Left ventricle myocardium inferior (tissue), 1 donor: ENCODE measurements at regions not wholly inside any gene's neighbourhood (a gene's known extent, or its start where the extent isn't known, plus 50 kb on each side); places are given as distances from the start of the nearest gene placed in this dataset.
"Not testable (repeated sequence)": the region's sequence is repeated elsewhere in the genome, so short reads cannot be mapped to it uniquely, and the experiment has no call there.

Experiments used
- DNase-seq: peaks from one replicate; pipeline ENCODE4 v3.0.0-alpha.2; 2020
- H3K27ac ChIP-seq: fragments of 200-600 bp; replicated peaks from 2 replicates; pipeline ENCODE4 v1.8.0; 2021
- H3K27me3 ChIP-seq: fragments of 200-600 bp; 2 replicates; pipeline ENCODE4 v1.8.0; 2021; ENCODE audit warnings: low read depth
- H3K36me3 ChIP-seq: fragments of 200-600 bp; 2 replicates; pipeline ENCODE4 v1.8.0; 2021
- H3K4me1 ChIP-seq: fragments of 200-600 bp; 2 replicates; pipeline ENCODE4 v1.8.0; 2021
- H3K4me3 ChIP-seq: fragments of 200-600 bp; 2 replicates; pipeline ENCODE4 v1.8.0; 2021; ENCODE audit warnings: mild to moderate bottlenecking, moderate library complexity
- H3K9me3 ChIP-seq: fragments of 200-600 bp; replicated peaks from 2 replicates; pipeline ENCODE4 v1.8.0; 2021
- intact Hi-C: fragments of 100-400 bp; cut with micrococcal nuclease; formaldehyde crosslinking; loops from one replicate; pipeline ENCODE4 v1.11.0; 2022
- TF ChIP-seq, protein P1 (sequence below): fragments of 200-600 bp; IDR thresholded peaks from 2 replicates; pipeline ENCODE4 v1.8.0; 2021; ENCODE audit warnings: antibody characterized with exemption, mild to moderate bottlenecking, borderline replicate concordance
- donor health status: DM: no; HTN: yes; CAD: no; lungs with severe emphysema.

GRCh38 chr5:57429513-57430120, 53.0 kb downstream of the ACTBL2 start:
- Histone ChIP-seq H3K9me3 (no peaks in the 10 kb centered on the region), H3K27me3 (no peaks in the 10 kb centered on the region), H3K27ac (no peak overlapping the region), H3K4me1 (no peaks in the 10 kb centered on the region), H3K36me3 (no peaks in the 10 kb centered on the region), H3K4me3 (no peak overlapping the region)
- no peak for DNase-seq
- TF ChIP-seq, protein P1, sequence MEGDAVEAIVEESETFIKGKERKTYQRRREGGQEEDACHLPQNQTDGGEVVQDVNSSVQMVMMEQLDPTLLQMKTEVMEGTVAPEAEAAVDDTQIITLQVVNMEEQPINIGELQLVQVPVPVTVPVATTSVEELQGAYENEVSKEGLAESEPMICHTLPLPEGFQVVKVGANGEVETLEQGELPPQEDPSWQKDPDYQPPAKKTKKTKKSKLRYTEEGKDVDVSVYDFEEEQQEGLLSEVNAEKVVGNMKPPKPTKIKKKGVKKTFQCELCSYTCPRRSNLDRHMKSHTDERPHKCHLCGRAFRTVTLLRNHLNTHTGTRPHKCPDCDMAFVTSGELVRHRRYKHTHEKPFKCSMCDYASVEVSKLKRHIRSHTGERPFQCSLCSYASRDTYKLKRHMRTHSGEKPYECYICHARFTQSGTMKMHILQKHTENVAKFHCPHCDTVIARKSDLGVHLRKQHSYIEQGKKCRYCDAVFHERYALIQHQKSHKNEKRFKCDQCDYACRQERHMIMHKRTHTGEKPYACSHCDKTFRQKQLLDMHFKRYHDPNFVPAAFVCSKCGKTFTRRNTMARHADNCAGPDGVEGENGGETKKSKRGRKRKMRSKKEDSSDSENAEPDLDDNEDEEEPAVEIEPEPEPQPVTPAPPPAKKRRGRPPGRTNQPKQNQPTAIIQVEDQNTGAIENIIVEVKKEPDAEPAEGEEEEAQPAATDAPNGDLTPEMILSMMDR: no peak
- intact Hi-C loops: no loop called here

DNA sequence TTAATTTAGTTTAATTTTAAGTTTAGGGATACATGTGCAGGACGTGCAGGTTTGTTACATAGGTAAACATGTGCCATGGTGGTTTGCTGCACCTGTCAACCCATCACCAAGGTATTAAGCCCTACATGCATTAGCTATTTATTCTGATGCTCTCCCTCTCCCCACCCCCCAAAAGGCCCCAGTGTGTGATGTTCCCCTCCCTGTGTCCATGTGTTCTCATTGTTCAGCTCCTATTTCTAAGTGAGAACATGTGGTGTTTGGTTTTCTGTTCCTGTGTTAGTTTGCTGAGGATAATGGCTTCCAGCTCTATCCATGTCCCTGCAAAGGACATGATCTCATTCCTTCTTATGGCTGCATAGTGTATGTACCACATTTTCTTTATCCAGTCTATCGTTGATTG, 53.6 kb downstream of the ACTBL2 start:
- H3K27ac ChIP-seq, DNase-seq, H3K9me3 ChIP-seq, H3K4me1 ChIP-seq, H3K36me3 ChIP-seq, H3K27me3 ChIP-seq, intact Hi-C loops, H3K4me3 ChIP-seq: not testable (repeated sequence)

GRCh38 chr5:57422993-57423392, 59.6 kb downstream of the ACTBL2 start:
- no peaks in the 10 kb centered on the region for H3K36me3 ChIP-seq
- H3K4me1 ChIP-seq: no peaks in the 10 kb centered on the region
- peak overlapping the region; percentile 32 for H3K4me3 ChIP-seq
- H3K9me3 ChIP-seq: no peaks in the 10 kb centered on the region
- intact Hi-C loops: no loop called here
- no peaks in the 10 kb centered on the region for H3K27me3 ChIP-seq
- DNase-seq: peak; percentile 69
- TF ChIP-seq, protein P1: no peak
- H3K27ac ChIP-seq: no peak overlapping the region

DNA sequence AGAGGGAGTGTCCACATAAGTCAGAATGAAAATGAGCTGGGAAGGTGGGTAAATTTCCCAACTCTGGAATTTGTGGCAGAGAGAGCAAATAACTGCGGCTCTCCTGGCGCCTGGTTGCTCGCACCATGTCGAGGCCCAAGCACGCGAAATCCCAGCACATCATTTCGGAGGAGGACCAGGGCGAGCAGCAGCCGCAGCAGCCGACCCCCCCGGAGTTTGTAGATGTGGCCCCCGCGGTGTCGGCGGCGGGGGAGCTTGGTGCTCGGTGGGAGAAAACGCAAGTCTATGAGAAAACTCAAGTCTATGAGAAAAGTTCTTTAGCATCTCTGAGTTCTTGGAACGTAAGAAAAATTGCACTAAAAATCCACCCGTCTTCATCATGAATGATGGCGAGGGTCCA, 60.3 kb downstream of the ACTBL2 start:
- intact Hi-C loops: no loop called here
- TF ChIP-seq, protein P1: no peak

GRCh38 chr5:57420801-57421200, 61.8 kb downstream of the ACTBL2 start:
- Histone ChIP-seq H3K27me3 (no peaks in the 10 kb centered on the region), H3K9me3 (no peaks in the 10 kb centered on the region), H3K27ac (no peak overlapping the region), H3K4me1 (peaks cover 10% of the 10 kb centered on the region), H3K36me3 (no peaks in the 10 kb centered on the region), H3K4me3 (no peak overlapping the region)
- no peak for DNase-seq
- TF ChIP-seq, protein P1: no peak
- intact Hi-C loops: no loop called here

More for the DNA sequence above, 60.3 kb downstream of the ACTBL2 start:
- H3K27ac ChIP-seq: no peak overlapping the region
- H3K4me1 ChIP-seq: no peaks in the 10 kb centered on the region
- no peaks in the 10 kb centered on the region for H3K9me3 ChIP-seq
- DNase-seq: no peak
- H3K36me3 ChIP-seq: no peaks in the 10 kb centered on the region
- H3K27me3 ChIP-seq: no peaks in the 10 kb centered on the region
- H3K4me3 ChIP-seq: no peak overlapping the region

DNA sequence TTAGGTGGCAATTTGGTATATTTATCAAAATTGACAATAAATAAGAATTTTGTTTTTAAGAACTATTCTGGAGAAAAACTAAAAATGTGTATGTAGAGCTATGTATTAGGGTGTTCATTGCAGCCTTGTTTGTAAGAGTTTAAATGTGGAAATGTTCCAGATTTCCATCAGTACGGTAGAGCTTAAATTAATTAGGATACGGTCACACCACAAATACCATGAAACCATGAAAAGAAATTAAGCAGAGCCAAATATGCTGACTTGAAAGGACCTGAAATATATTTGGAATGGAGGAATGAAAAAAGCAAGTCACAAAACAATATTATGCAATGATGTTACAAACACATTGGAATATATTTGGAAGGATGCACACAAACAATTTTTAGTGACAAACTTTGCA, 64.6 kb downstream of the ACTBL2 start:
- Histone ChIP-seq H3K9me3 (no peaks in the 10 kb centered on the region), H3K36me3 (no peaks in the 10 kb centered on the region), H3K4me1 (peaks cover 15% of the 10 kb centered on the region), H3K27me3 (no peaks in the 10 kb centered on the region), H3K27ac (no peak overlapping the region), H3K4me3 (no peak overlapping the region)
- intact Hi-C loops: no loop called here
- DNase-seq: no peak
- TF ChIP-seq, protein P1: no peak
